ENCODE measurements at regions not wholly inside any gene's neighbourhood (a gene's known extent, or its start where the extent isn't known, plus 50 kb on each side); places are given as distances from the start of the nearest gene placed in this dataset.

- H3K9ac ChIP-seq (replicated peaks in 1 of 4; ENCODE audit: extremely low read depth in 1 of 4, low read depth in 3 of 4, low read length in 3 of 4): no peak overlapping the region
- H3K4me2 ChIP-seq (ENCODE audit: insufficient read depth in 1 of 2, low read depth in 2 of 2, low read length in 2 of 2): no peak overlapping the region
- ChIA-PET POLR2A (ENCODE audit: partially characterized antibody) (no interaction called here), CTCF (ENCODE audit: partially characterized antibody) (interaction anchor here (0.8 kb wide), 1 partner anchor 20 kb away, joined by 3 read pairs; no protein-coding TSS in a partner anchor)
- no peak overlapping the region for H3K23ac ChIP-seq (ENCODE audit: insufficient read length)
- no peak overlapping the region for H3K4me3 ChIP-seq (ENCODE audit: extremely low read depth in 1 of 4, insufficient read depth in 2 of 4, low read depth in 3 of 4, low read length in 4 of 4)
- H3K14ac ChIP-seq (ENCODE audit: insufficient read length): no peak overlapping the region
- DNase-seq (ENCODE audit: low read depth in 1 of 2, low spot score in 2 of 2) (no peak), FAIRE-seq (no peak)
- H2BK12ac ChIP-seq (ENCODE audit: low read depth, low read length): no peak overlapping the region
- 90% methylated on average over 2 of the region's 2 CpGs; no CpG with 5 or more reads in 1 of the 2 experiments for WGBS, 2 experiments (ENCODE audit: extremely low coverage in 1 of 2, insufficient coverage in 1 of 2, insufficient read length in 1 of 2, insufficient replicate concordance in 2 of 2, low coverage in 1 of 2, low lambda C conversion rate in 2 of 2, missing lambda C conversion rate in 1 of 2)
- H4K8ac ChIP-seq (ENCODE audit: extremely low read depth, insufficient read depth, low read length): no peak overlapping the region
- no peaks in the 10 kb centered on the region for H3K79me1 ChIP-seq (ENCODE audit: low read depth, low read length)
- no peak overlapping the region for H3K27ac ChIP-seq (ENCODE audit: low read depth, low read length)
- H2AFZ ChIP-seq (ENCODE audit: low read length): no peak overlapping the region
- no peak overlapping the region for H4K5ac ChIP-seq (ENCODE audit: insufficient read length, low read depth, low read length)
- no peak overlapping the region for H2BK15ac ChIP-seq (ENCODE audit: low read length)
- no peak overlapping the region for H2BK5ac ChIP-seq (ENCODE audit: low read depth, low read length)
- no peaks in the 10 kb centered on the region for H3K4me1 ChIP-seq (replicated peaks in 1 of 4; ENCODE audit: control insufficient read depth in 3 of 4, insufficient read depth in 4 of 4, low read length in 3 of 4)
- H3K4ac ChIP-seq (replicated peaks; ENCODE audit: insufficient read length, low read depth, low read length): no peak overlapping the region
- no peak overlapping the region for H2AK5ac ChIP-seq (ENCODE audit: low read depth, low read length)
- no peak overlapping the region for H3K56ac ChIP-seq (replicated peaks; ENCODE audit: insufficient read length, low read depth, low read length)
- no peaks in the 10 kb centered on the region for H3K27me3 ChIP-seq (replicated peaks in 1 of 4; ENCODE audit: control insufficient read depth in 3 of 4, extremely low read depth in 1 of 4, insufficient read depth in 3 of 4, low read length in 3 of 4)
- peaks cover 0 to 9% of the 10 kb centered on the region in 2 experiments; a peak in 1 of 4 replicates for H3K9me3 ChIP-seq (ENCODE audit: insufficient read depth in 2 of 2, low read depth in 1 of 2, low read length in 1 of 2)
- H3K36me3 ChIP-seq (ENCODE audit: control insufficient read depth in 2 of 4, insufficient read depth in 4 of 4, low read length in 3 of 4): peaks cover 0 to 4% (median 0%) of the 10 kb centered on the region in 4 experiments; a peak in 1 of 8 replicates
- H4K91ac ChIP-seq (replicated peaks; ENCODE audit: insufficient read length, low read length): no peak overlapping the region
- H3K79me2 ChIP-seq (ENCODE audit: control insufficient read depth in 1 of 2, insufficient read depth in 2 of 2, low read length in 2 of 2): no peaks in the 10 kb centered on the region
- H4K20me1 ChIP-seq (replicated peaks in 1 of 2; ENCODE audit: control insufficient read depth in 1 of 2, insufficient read depth in 2 of 2, low read length in 2 of 2): no peaks in the 10 kb centered on the region
- H2BK20ac ChIP-seq (ENCODE audit: low read length): no peak overlapping the region
- no peak overlapping the region for H3K18ac ChIP-seq (ENCODE audit: extremely low read depth, low read length)
- no peak overlapping the region for H2BK120ac ChIP-seq (replicated peaks; ENCODE audit: low read depth, low read length)
- TF ChIP-seq FOSL1 (IDR thresholded peaks at IDR 0.05; ENCODE audit: insufficient read depth, low read depth, low read length): no peak
- no peak for TF ChIP-seq BRCA1 (IDR thresholded peaks at IDR 0.05; ENCODE audit: low read depth, low read length)
- no peak for TF ChIP-seq SP1 (IDR thresholded peaks at IDR 0.05; ENCODE audit: low read depth, low read length)
- no peak for TF ChIP-seq SP2 (IDR thresholded peaks at IDR 0.05; ENCODE audit: low read length)
- TF ChIP-seq SIX5 (IDR thresholded peaks at IDR 0.05; ENCODE audit: low read depth, low read length): no peak
- no peaks in the 10 kb centered on the region for H3K23me2 ChIP-seq (ENCODE audit: low read depth, low read length)
These were observed 943.0 kb upstream of the PCDH9 start for GRCh38 chr13:68173111-68173510.

All from H1 (cell line).